ENCODE measurements at regions not wholly inside any gene's neighbourhood (a gene's known extent, or its start where the extent isn't known, plus 50 kb on each side); places are given as distances from the start of the nearest gene placed in this dataset.

- Histone ChIP-seq H3K9me3 (no peaks in the 10 kb centered on the region), H3K4me3 (ENCODE audit: low read depth, low read length) (no peak overlapping the region), H3K27me3 (replicated peaks; ENCODE audit: control insufficient read depth, insufficient read depth, low read length) (no peaks in the 10 kb centered on the region), H3K4me1 (peaks cover 5% of the 10 kb centered on the region; the same call in 1 of the 2 replicates), H3K36me3 (ENCODE audit: control insufficient read depth, insufficient read depth, low read length) (no peaks in the 10 kb centered on the region)
- BruUV-seq (replicated peaks), result no TSS peak
- Mint-ChIP-seq H3K4me1 (ENCODE audit: low read depth, unreplicated experiment) (no peaks in the 10 kb centered on the region), H3K9me3 (ENCODE audit: unreplicated experiment) (no peaks in the 10 kb centered on the region), H3K36me3 (ENCODE audit: insufficient read depth, unreplicated experiment) (no peaks in the 10 kb centered on the region), H3K4me3 (ENCODE audit: unreplicated experiment) (no peak overlapping the region), H3K27me3 (ENCODE audit: insufficient read depth, unreplicated experiment) (no peaks in the 10 kb centered on the region), H3K27ac (ENCODE audit: unreplicated experiment) (no peak overlapping the region)
- ChIA-PET POLR2A (no interaction called here), CTCF (no interaction called here)
- intact Hi-C loops (cut with micrococcal nuclease; ENCODE audit: unreplicated experiment), result no loop called here
- TF ChIP-seq CTCF (IDR thresholded peaks at IDR 0.05; ENCODE audit: insufficient read depth in 1 of 2, low read depth in 1 of 2, low read length in 1 of 2, severe bottlenecking in 1 of 2, unreplicated experiment in 1 of 2), result no peak
- no peak for DNase-seq
Observed at GRCh38 chr12:91781114-91781513, 364.5 kb downstream of the BTG1 start.

- no peaks in the 10 kb centered on the region for H3K27me3 ChIP-seq (replicated peaks; ENCODE audit: control insufficient read depth, insufficient read depth, low read length)
- intact Hi-C loops (cut with micrococcal nuclease; ENCODE audit: unreplicated experiment), result no loop called here
- DNase-seq, result peak; percentile 25 to 41
- ChIA-PET POLR2A (interaction anchor here (1.2 kb wide), 1 partner anchor 367 kb away, joined by 4 read pairs; the partner anchor contains the start of gene BTG1), CTCF (no interaction called here)
- peaks cover 5% of the 10 kb centered on the region; the same call in 1 of the 2 replicates for H3K4me1 ChIP-seq
- no peaks in the 10 kb centered on the region for H3K36me3 ChIP-seq (ENCODE audit: control insufficient read depth, insufficient read depth, low read length)
- no peak overlapping the region for H3K4me3 Mint-ChIP-seq (ENCODE audit: unreplicated experiment)
- H3K9me3 ChIP-seq, result no peaks in the 10 kb centered on the region
- no peak overlapping the region for H3K27ac Mint-ChIP-seq (ENCODE audit: unreplicated experiment)
- H3K4me3 ChIP-seq (ENCODE audit: low read depth, low read length), result no peak overlapping the region
- H3K27me3 Mint-ChIP-seq (ENCODE audit: insufficient read depth, unreplicated experiment), result no peaks in the 10 kb centered on the region
- no peaks in the 10 kb centered on the region for H3K36me3 Mint-ChIP-seq (ENCODE audit: insufficient read depth, unreplicated experiment)
- H3K9me3 Mint-ChIP-seq (ENCODE audit: unreplicated experiment), result no peaks in the 10 kb centered on the region
- BruUV-seq (replicated peaks), result no TSS peak
- no peak for TF ChIP-seq CTCF (IDR thresholded peaks at IDR 0.05; ENCODE audit: insufficient read depth in 1 of 2, low read depth in 1 of 2, low read length in 1 of 2, severe bottlenecking in 1 of 2, unreplicated experiment in 1 of 2)
- H3K4me1 Mint-ChIP-seq (ENCODE audit: low read depth, unreplicated experiment), result no peaks in the 10 kb centered on the region
Observed at GRCh38 chr12:91778938-91779400, 366.7 kb downstream of the BTG1 start.

- Mint-ChIP-seq H3K27ac (ENCODE audit: unreplicated experiment) (no peak overlapping the region), H3K36me3 (ENCODE audit: insufficient read depth, unreplicated experiment) (no peaks in the 10 kb centered on the region), H3K4me3 (ENCODE audit: unreplicated experiment) (no peak overlapping the region), H3K27me3 (ENCODE audit: insufficient read depth, unreplicated experiment) (no peaks in the 10 kb centered on the region), H3K9me3 (ENCODE audit: unreplicated experiment) (no peaks in the 10 kb centered on the region), H3K4me1 (ENCODE audit: low read depth, unreplicated experiment) (no peaks in the 10 kb centered on the region)
- CTCF ChIA-PET, result no interaction called here
- no peak for TF ChIP-seq CTCF (IDR thresholded peaks at IDR 0.05; ENCODE audit: insufficient read depth in 1 of 2, low read depth in 1 of 2, low read length in 1 of 2, severe bottlenecking in 1 of 2, unreplicated experiment in 1 of 2)
- Histone ChIP-seq H3K36me3 (ENCODE audit: control insufficient read depth, insufficient read depth, low read length) (no peaks in the 10 kb centered on the region), H3K4me3 (ENCODE audit: low read depth, low read length) (no peak overlapping the region), H3K4me1 (peaks cover 5% of the 10 kb centered on the region; the same call in 1 of the 2 replicates), H3K27me3 (replicated peaks; ENCODE audit: control insufficient read depth, insufficient read depth, low read length) (no peaks in the 10 kb centered on the region), H3K9me3 (no peaks in the 10 kb centered on the region)
- POLR2A ChIA-PET, result interaction anchor here (1.2 kb wide), 1 partner anchor 367 kb away, joined by 4 read pairs; the partner anchor contains the start of gene BTG1
- intact Hi-C loops (cut with micrococcal nuclease; ENCODE audit: unreplicated experiment), result no loop called here
- no peak for DNase-seq
- no TSS peak for BruUV-seq (replicated peaks)
Observed at GRCh38 chr12:91778091-91778832, 367.4 kb downstream of the BTG1 start.
